Lower lobe of right lung (tissue), 2 donors: ENCODE measurements at regions not wholly inside any gene's neighbourhood (a gene's known extent, or its start where the extent isn't known, plus 50 kb on each side); places are given as distances from the start of the nearest gene placed in this dataset.

Experiments used
- ATAC-seq, 2 donors: fragments of 200-7000 bp; cut with Tn5 transposase; one replicate each; pipeline ENCODE4 v1.9.1; 2020 to 2022; ENCODE audit warnings: mild to moderate bottlenecking in 2 of 2, moderate library complexity in 2 of 2
- DNase-seq: peaks from one replicate; pipeline ENCODE4 v3.0.0-alpha.2; 2020
- H3K27ac ChIP-seq: fragments of 200-600 bp; one replicate; pipeline ENCODE4 v1.8.0; 2022
- H3K27me3 ChIP-seq: fragments of 200-600 bp; one replicate; pipeline ENCODE4 v1.8.0; 2022; ENCODE audit warnings: low read depth
- H3K36me3 ChIP-seq: fragments of 200-600 bp; one replicate; pipeline ENCODE4 v1.8.0; 2022; ENCODE audit warnings: mild to moderate bottlenecking
- H3K4me1 ChIP-seq: fragments of 200-600 bp; one replicate; pipeline ENCODE4 v1.8.0; 2022
- H3K4me3 ChIP-seq: fragments of 200-600 bp; one replicate; pipeline ENCODE4 v1.8.0; 2022; ENCODE audit warnings: mild to moderate bottlenecking
- H3K9me3 ChIP-seq: fragments of 200-600 bp; one replicate; pipeline ENCODE4 v1.8.0; 2022
- intact Hi-C: fragments of 100-400 bp; cut with DNase I; formaldehyde crosslinking; loops from one replicate; pipeline ENCODE4 v1.11.0; 2022
- TF ChIP-seq, protein P1 (sequence below): fragments of 200-600 bp; IDR thresholded peaks from one replicate; pipeline ENCODE4 v1.8.0; 2022; ENCODE audit warnings: antibody characterized with exemption, mild to moderate bottlenecking
- donor health status: DM: no; HTN: yes; CAD: no; lungs with severe emphysema.

GRCh38 chr18:65347446-65347845 is 403.4 kb upstream of the CDH7 start:
- no peak overlapping the region for H3K27ac ChIP-seq
- no peaks in the 10 kb centered on the region for H3K4me1 ChIP-seq
- H3K9me3 ChIP-seq, result peaks cover 4% of the 10 kb centered on the region
- DNase-seq (no peak), ATAC-seq (no peak)
- TF ChIP-seq, protein P1, sequence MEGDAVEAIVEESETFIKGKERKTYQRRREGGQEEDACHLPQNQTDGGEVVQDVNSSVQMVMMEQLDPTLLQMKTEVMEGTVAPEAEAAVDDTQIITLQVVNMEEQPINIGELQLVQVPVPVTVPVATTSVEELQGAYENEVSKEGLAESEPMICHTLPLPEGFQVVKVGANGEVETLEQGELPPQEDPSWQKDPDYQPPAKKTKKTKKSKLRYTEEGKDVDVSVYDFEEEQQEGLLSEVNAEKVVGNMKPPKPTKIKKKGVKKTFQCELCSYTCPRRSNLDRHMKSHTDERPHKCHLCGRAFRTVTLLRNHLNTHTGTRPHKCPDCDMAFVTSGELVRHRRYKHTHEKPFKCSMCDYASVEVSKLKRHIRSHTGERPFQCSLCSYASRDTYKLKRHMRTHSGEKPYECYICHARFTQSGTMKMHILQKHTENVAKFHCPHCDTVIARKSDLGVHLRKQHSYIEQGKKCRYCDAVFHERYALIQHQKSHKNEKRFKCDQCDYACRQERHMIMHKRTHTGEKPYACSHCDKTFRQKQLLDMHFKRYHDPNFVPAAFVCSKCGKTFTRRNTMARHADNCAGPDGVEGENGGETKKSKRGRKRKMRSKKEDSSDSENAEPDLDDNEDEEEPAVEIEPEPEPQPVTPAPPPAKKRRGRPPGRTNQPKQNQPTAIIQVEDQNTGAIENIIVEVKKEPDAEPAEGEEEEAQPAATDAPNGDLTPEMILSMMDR, result no peak
- H3K4me3 ChIP-seq, result no peak overlapping the region
- intact Hi-C loops, result no loop called here
- no peaks in the 10 kb centered on the region for H3K36me3 ChIP-seq
- H3K27me3 ChIP-seq, result no peaks in the 10 kb centered on the region

- DNase-seq (no peak), ATAC-seq (no peak)
- Histone ChIP-seq H3K27me3 (no peaks in the 10 kb centered on the region), H3K27ac (no peak overlapping the region), H3K9me3 (peaks cover 4% of the 10 kb centered on the region), H3K36me3 (no peaks in the 10 kb centered on the region), H3K4me3 (no peak overlapping the region), H3K4me1 (no peaks in the 10 kb centered on the region)
- intact Hi-C loops, result no loop called here
- TF ChIP-seq, protein P1, result no peak
These were observed 404.7 kb upstream of the CDH7 start for GRCh38 chr18:65346086-65346485.

- Histone ChIP-seq H3K4me1 (no peaks in the 10 kb centered on the region), H3K9me3 (peaks cover 4% of the 10 kb centered on the region), H3K27ac (no peak overlapping the region), H3K27me3 (no peaks in the 10 kb centered on the region), H3K36me3 (no peaks in the 10 kb centered on the region), H3K4me3 (no peak overlapping the region)
- ATAC-seq (no peak), DNase-seq (no peak)
- intact Hi-C loops, result no loop called here
- TF ChIP-seq, protein P1, result no peak
These were observed 407.2 kb upstream of the CDH7 start for GRCh38 chr18:65343571-65343970.

- intact Hi-C loops, result no loop called here
- H3K27ac ChIP-seq, result no peak overlapping the region
- no peaks in the 10 kb centered on the region for H3K9me3 ChIP-seq
- H3K4me1 ChIP-seq, result no peaks in the 10 kb centered on the region
- TF ChIP-seq, protein P1, result no peak
- no peaks in the 10 kb centered on the region for H3K36me3 ChIP-seq
- DNase-seq (no peak), ATAC-seq (no peak)
- H3K27me3 ChIP-seq, result no peaks in the 10 kb centered on the region
- H3K4me3 ChIP-seq, result no peak overlapping the region
These were observed 414.4 kb upstream of the CDH7 start for GRCh38 chr18:65336411-65336810.

DNA sequence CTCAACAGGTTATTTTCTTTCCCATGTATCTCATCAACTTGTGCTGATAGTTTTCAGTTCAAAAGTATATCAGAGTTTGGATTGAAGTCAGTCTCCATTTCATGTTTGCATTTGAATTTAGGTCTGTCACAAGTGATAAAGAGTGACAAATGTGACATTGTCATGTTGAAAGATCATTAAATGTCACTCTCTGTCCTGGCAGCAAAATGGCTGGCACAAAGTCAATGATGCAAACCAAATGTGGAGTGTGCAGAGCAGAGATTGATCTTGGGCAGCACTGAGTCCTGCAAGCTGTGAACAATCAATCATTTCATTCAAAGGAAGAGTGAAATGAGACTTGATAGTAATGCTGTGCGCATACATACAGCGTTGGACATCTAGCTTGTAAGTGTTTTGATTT is 421.8 kb upstream of the CDH7 start:
- H3K36me3 ChIP-seq, result no peaks in the 10 kb centered on the region
- ATAC-seq, result no peak
- DNase-seq, result no peak
- H3K27ac ChIP-seq, result no peak overlapping the region
- H3K9me3 ChIP-seq, result no peaks in the 10 kb centered on the region
- TF ChIP-seq, protein P1, result no peak
- no peaks in the 10 kb centered on the region for H3K4me1 ChIP-seq
- intact Hi-C loops, result no loop called here
- H3K4me3 ChIP-seq, result no peak overlapping the region
- no peaks in the 10 kb centered on the region for H3K27me3 ChIP-seq

DNA sequence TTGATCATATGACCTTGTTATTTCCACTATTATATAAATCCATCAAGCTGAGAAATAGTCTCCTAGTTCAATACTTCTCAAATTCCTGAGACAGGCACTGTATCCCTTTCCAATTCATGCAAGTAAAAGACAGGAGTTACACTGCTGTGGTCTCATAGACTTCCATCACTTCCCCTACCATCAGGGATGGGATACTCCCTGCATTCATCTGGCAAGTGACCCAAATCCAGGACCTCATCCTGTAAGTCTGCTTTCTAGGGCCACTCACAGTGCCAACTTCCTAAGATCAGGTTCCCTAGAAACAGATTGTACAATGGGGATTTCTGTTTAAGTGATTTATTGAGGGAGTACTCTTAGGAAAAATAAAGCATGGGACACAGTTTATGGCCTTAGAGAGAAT is 424.0 kb upstream of the CDH7 start:
- Histone ChIP-seq H3K27me3 (no peaks in the 10 kb centered on the region), H3K4me1 (no peaks in the 10 kb centered on the region), H3K4me3 (no peak overlapping the region), H3K9me3 (no peaks in the 10 kb centered on the region), H3K36me3 (no peaks in the 10 kb centered on the region), H3K27ac (no peak overlapping the region)
- DNase-seq (no peak), ATAC-seq (no peak)
- intact Hi-C loops, result no loop called here
- TF ChIP-seq, protein P1, result no peak
